Lower leg skin (tissue), 4 donors: ENCODE measurements at regions not wholly inside any gene's neighbourhood (a gene's known extent, or its start where the extent isn't known, plus 50 kb on each side); places are given as distances from the start of the nearest gene placed in this dataset.

ENCODE experiments used
- DNase-seq, 2 donors: peaks; one replicate each; pipeline ENCODE4 v3.0.0-alpha.2; 2019; ENCODE audit warnings: low spot score in 2 of 2
- H3K4me3 ChIP-seq: fragments of 200-600 bp; sonication (generic); 2 replicates; pipeline ENCODE4 v1.5.1; 2017; ENCODE audit warnings: mild to moderate bottlenecking, low read depth; ENCODE audit not compliant: poor library complexity, severe bottlenecking
- POLR2A ChIP-seq, 2 donors: fragments of 450-650 bp; IDR thresholded peaks; one replicate each; pipeline ENCODE4 v1.6.1; 2016 to 2017; ENCODE audit warnings: antibody characterized with exemption in 2 of 2, mild to moderate bottlenecking in 1 of 2, moderate library complexity in 1 of 2
- WGBS, 2 donors: methylation state at CpG; one replicate each; pipeline ENCODE4 v1.1.5; 2018; 5-methylcytosine and 5-hydroxymethylcytosine counted together
- intact Hi-C: fragments of 100-400 bp; cut with DNase I; formaldehyde crosslinking; loops from one replicate; pipeline ENCODE4 v1.15.0; 2023; ENCODE audit warnings: low total_unique reads
- TF ChIP-seq, protein P1 (sequence below), 3 donors: fragments of 450-650 bp; IDR thresholded peaks; one replicate each; pipeline ENCODE4 v1.5.1; 2016; ENCODE audit warnings: antibody characterized with exemption in 3 of 3, mild to moderate bottlenecking in 3 of 3, moderate library complexity in 2 of 3

DNA sequence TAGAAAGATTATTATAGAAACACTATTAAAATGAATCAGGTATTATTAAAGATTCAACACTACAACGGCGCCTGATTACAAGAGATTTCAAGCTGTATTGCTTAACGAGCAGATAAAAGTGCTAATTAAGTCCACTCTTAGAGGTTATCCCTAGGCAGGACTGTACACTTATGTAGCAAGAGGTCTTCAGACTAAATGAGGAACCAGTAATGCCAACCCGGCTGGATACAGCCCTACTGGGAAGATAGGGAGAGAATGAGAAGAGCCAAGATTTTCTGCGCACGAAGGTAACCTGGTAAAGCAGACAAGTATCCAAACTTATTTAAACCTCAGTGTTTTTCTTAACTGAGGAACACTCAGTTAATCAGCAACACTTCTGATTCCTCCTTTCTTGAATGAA lies 115.7 kb upstream of the HIVEP3 start:
- DNase-seq = no peak
- intact Hi-C loops = no loop called here
- WGBS, 2 donors = 49 to 57% methylated on average over 6 of the region's 6 CpGs
- TF ChIP-seq, protein P1, sequence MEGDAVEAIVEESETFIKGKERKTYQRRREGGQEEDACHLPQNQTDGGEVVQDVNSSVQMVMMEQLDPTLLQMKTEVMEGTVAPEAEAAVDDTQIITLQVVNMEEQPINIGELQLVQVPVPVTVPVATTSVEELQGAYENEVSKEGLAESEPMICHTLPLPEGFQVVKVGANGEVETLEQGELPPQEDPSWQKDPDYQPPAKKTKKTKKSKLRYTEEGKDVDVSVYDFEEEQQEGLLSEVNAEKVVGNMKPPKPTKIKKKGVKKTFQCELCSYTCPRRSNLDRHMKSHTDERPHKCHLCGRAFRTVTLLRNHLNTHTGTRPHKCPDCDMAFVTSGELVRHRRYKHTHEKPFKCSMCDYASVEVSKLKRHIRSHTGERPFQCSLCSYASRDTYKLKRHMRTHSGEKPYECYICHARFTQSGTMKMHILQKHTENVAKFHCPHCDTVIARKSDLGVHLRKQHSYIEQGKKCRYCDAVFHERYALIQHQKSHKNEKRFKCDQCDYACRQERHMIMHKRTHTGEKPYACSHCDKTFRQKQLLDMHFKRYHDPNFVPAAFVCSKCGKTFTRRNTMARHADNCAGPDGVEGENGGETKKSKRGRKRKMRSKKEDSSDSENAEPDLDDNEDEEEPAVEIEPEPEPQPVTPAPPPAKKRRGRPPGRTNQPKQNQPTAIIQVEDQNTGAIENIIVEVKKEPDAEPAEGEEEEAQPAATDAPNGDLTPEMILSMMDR (IDR thresholded peaks at IDR 0.05) = no peak
- TF ChIP-seq POLR2A (IDR thresholded peaks at IDR 0.05) = no peak
- no peak overlapping the region for H3K4me3 ChIP-seq

DNA sequence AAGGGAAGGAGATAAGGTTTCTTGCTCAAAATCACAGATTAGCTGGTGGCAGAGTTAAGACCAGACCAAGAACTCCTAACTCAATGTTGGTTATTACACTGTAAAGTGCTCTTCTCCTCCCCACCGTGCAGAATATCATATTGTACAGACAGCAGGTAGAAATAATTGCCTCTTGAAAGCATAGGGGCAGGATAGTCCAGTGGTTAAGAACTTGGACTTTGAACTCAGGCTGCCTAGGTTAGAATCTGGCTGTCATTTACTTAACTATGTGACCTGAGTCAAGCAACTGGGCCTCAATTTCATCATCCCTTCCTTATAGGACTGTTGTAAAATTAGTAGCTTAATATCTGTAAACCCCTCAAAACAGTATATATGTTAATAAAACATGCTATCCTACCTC lies 114.9 kb upstream of the HIVEP3 start:
- no peak overlapping the region for H3K4me3 ChIP-seq
- no peak for TF ChIP-seq POLR2A (IDR thresholded peaks at IDR 0.05)
- TF ChIP-seq, protein P1 (IDR thresholded peaks at IDR 0.05) = no peak
- 81 to 85% methylated on average over 1 of the region's 1 CpG for WGBS, 2 donors
- intact Hi-C loops = no loop called here
- DNase-seq = no peak

DNA sequence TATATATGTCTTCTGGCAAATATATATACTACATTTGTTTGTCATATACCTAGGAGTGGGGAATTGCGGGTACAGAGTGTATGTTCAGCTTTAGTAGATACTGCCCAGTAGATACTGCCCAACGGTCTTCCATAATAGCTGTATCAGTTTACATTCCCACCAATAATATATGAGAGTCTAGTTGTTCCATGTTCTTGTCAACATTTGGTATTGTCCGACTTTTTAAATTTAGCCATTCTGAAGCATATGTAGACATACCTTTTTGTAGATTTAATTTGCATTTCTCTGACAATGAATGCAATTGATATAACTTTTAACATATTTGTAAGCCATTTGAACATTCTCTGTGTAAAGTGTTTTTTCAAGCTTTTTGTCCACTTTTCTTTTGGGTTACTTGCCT lies 99.0 kb upstream of the HIVEP3 start:
- no peak overlapping the region for H3K4me3 ChIP-seq
- intact Hi-C loops = no loop called here
- TF ChIP-seq, protein P1 (IDR thresholded peaks at IDR 0.05) = no peak
- TF ChIP-seq POLR2A (IDR thresholded peaks at IDR 0.05) = no peak
- WGBS, 2 donors = 93 to 94% methylated on average over 3 of the region's 3 CpGs
- DNase-seq = no peak

DNA sequence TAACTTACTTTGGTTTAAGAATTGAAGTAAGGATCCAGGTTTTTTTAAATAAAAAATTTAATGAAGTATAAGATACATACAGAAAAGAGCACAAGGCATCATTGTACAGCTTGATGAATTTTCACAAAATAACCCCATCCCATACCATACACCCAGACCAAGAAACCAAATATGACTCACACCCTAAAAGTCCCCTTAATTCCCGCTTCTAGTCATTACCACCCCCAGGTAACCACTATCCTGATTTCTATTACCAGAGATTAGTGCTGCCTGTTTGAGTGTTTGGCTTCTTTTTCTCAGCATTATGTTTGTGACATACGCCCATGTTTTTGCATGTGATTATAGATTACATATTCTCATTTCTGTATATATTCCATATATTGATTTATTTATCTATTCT lies 98.5 kb upstream of the HIVEP3 start:
- 92 to 97% methylated on average over 2 of the region's 2 CpGs for whole genome bisulfite sequencing, 2 donors
- intact Hi-C loops = no loop called here
- no peak for DNase-seq
- TF ChIP-seq, protein P1 (IDR thresholded peaks at IDR 0.05) = no peak
- no peak for TF ChIP-seq POLR2A (IDR thresholded peaks at IDR 0.05)
- H3K4me3 ChIP-seq = no peak overlapping the region

DNA sequence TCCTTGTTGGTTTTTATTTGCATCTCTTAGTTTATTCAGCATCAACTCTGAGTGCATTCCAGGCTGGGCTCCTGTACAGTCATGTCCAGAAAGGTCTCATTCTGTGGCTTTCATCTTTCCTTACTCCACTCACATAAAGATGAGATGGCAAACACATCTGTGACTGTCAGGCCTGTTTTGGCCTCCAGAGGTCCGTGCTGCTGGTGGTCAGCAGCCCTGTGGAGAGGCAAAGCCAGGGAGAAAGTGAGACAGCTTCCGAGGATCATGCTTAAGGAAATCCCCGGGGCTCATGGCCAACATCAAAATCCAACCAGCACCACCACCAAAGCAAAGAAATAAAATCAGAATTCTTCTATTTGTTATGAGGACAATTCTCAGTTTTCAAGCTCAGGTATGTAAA lies 96.1 kb upstream of the HIVEP3 start:
- TF ChIP-seq, protein P1 (IDR thresholded peaks at IDR 0.05) = no peak
- TF ChIP-seq POLR2A (IDR thresholded peaks at IDR 0.05) = no peak
- WGBS, 2 donors = 74 to 79% methylated on average over 3 of the region's 3 CpGs
- DNase-seq = no peak
- intact Hi-C loops = no loop called here
- no peak overlapping the region for H3K4me3 ChIP-seq

DNA sequence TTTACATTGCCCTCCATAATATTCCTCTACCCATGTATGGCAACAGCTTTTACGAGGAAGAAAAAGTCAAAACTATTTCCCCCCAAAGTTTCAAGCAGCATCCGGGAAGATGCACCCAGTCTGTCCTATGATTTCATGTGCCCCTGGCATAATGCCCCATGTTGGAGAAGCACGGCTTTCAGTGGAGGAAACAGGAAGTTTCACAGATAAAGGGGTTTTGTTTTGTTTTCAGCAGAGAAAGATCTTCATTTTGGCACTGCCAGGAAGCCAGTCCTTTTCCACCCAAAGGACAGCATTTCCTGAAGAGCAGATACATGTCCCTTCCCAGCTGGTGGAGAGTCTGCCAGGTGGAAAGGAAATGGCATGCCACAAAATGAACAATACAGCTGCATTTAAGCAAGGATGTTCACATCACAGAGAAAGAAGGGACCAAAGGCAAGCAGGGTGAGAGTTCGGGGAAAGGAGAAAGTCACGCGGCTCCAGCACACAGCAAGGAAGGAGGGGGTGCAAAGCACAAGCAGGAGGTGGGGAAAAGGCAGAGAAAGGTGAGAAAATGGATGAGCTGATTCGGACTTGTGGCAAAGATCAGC lies 95.3 kb upstream of the HIVEP3 start:
- TF ChIP-seq, protein P1 (IDR thresholded peaks at IDR 0.05) = no peak
- no peak for TF ChIP-seq POLR2A (IDR thresholded peaks at IDR 0.05)
- intact Hi-C loops = no loop called here
- WGBS, 2 donors = 55 to 65% methylated on average over 7 of the region's 7 CpGs
- H3K4me3 ChIP-seq = no peak overlapping the region
- peak in 1 of 2 donors; percentile 19 for DNase-seq
